ENCODE measurements at regions not wholly inside any gene's neighbourhood (a gene's known extent, or its start where the extent isn't known, plus 50 kb on each side); places are given as distances from the start of the nearest gene placed in this dataset.

GRCh38 chr12:74980510-74980909, 229.1 kb downstream of the KCNC2 start:
- no peak for TF ChIP-seq CTCF (IDR thresholded peaks at IDR 0.05; ENCODE audit: control extremely low read depth, extremely low read depth)
- no peak overlapping the region for H3K9ac ChIP-seq (ENCODE audit: insufficient read depth in 1 of 2, low read length in 2 of 2)
- DNase-seq (peak in 1 of 3 donors; percentile 9), ATAC-seq (ENCODE audit: insufficient read depth, low FRiP score) (no peak)
- 27 to 29% methylated on average over 4 of the region's 4 CpGs for WGBS, 2 donors
- no peak overlapping the region for H3K4me3 ChIP-seq
- H3K4me1 ChIP-seq (ENCODE audit: control insufficient read depth in 5 of 5, insufficient read depth in 5 of 5, low read length in 5 of 5): no peaks in the 10 kb centered on the region
- H3K27me3 ChIP-seq (ENCODE audit: control insufficient read depth in 3 of 3, insufficient read depth in 3 of 3, low read length in 2 of 3): no peaks in the 10 kb centered on the region
- no peak overlapping the region for H3K27ac ChIP-seq (ENCODE audit: low read depth in 1 of 2, low read length in 1 of 2)
- peaks cover 0 to 4% (median 0%) of the 10 kb centered on the region in 4 donors for H3K9me3 ChIP-seq (ENCODE audit: control insufficient read depth in 4 of 4, insufficient read depth in 3 of 4, low read length in 3 of 4)
- H3K36me3 ChIP-seq (ENCODE audit: control insufficient read depth in 4 of 4, insufficient read depth in 4 of 4, low read length in 4 of 4): no peaks in the 10 kb centered on the region

- H3K36me3 ChIP-seq (ENCODE audit: control insufficient read depth in 4 of 4, insufficient read depth in 4 of 4, low read length in 4 of 4): no peaks in the 10 kb centered on the region
- no peak overlapping the region for H3K9ac ChIP-seq (ENCODE audit: insufficient read depth in 1 of 2, low read length in 2 of 2)
- WGBS, 2 donors: 49 to 53% methylated on average over 1 of the region's 1 CpG
- H3K4me3 ChIP-seq: no peak overlapping the region
- no peaks in the 10 kb centered on the region for H3K4me1 ChIP-seq (ENCODE audit: control insufficient read depth in 5 of 5, insufficient read depth in 5 of 5, low read length in 5 of 5)
- H3K9me3 ChIP-seq (ENCODE audit: control insufficient read depth in 4 of 4, insufficient read depth in 3 of 4, low read length in 3 of 4): peaks cover 0 to 4% (median 0%) of the 10 kb centered on the region in 4 donors
- peak in 2 of 3 donors; percentile 6 to 20 for DNase-seq
- ATAC-seq (ENCODE audit: insufficient read depth, low FRiP score): no peak
- H3K27me3 ChIP-seq (ENCODE audit: control insufficient read depth in 3 of 3, insufficient read depth in 3 of 3, low read length in 2 of 3): no peaks in the 10 kb centered on the region
- no peak overlapping the region for H3K27ac ChIP-seq (ENCODE audit: low read depth in 1 of 2, low read length in 1 of 2)
- TF ChIP-seq CTCF (IDR thresholded peaks at IDR 0.05; ENCODE audit: control extremely low read depth, extremely low read depth): no peak
These were observed 228.1 kb downstream of the KCNC2 start for GRCh38 chr12:74981541-74981940.

GRCh38 chr12:74983917-74984316, 225.7 kb downstream of the KCNC2 start:
- WGBS, 2 donors: 71 to 88% methylated on average over 3 of the region's 3 CpGs
- no peak overlapping the region for H3K9ac ChIP-seq (ENCODE audit: insufficient read depth in 1 of 2, low read length in 2 of 2)
- H3K4me3 ChIP-seq: no peak overlapping the region
- no peak overlapping the region for H3K27ac ChIP-seq (ENCODE audit: low read depth in 1 of 2, low read length in 1 of 2)
- no peaks in the 10 kb centered on the region for H3K27me3 ChIP-seq (ENCODE audit: control insufficient read depth in 3 of 3, insufficient read depth in 3 of 3, low read length in 2 of 3)
- TF ChIP-seq CTCF (IDR thresholded peaks at IDR 0.05; ENCODE audit: control extremely low read depth, extremely low read depth): no peak
- peak in 1 of 3 donors; percentile 4 for DNase-seq
- ATAC-seq (ENCODE audit: insufficient read depth, low FRiP score): no peak
- no peaks in the 10 kb centered on the region for H3K4me1 ChIP-seq (ENCODE audit: control insufficient read depth in 5 of 5, insufficient read depth in 5 of 5, low read length in 5 of 5)
- peaks cover 0 to 4% (median 0%) of the 10 kb centered on the region in 4 donors for H3K9me3 ChIP-seq (ENCODE audit: control insufficient read depth in 4 of 4, insufficient read depth in 3 of 4, low read length in 3 of 4)
- no peaks in the 10 kb centered on the region for H3K36me3 ChIP-seq (ENCODE audit: control insufficient read depth in 4 of 4, insufficient read depth in 4 of 4, low read length in 4 of 4)

GRCh38 chr12:74984631-74985030, 225.0 kb downstream of the KCNC2 start:
- no peak for DNase-seq

More at GRCh38 chr12:74984631-74985030, 225.0 kb downstream of the KCNC2 start:
- Histone ChIP-seq H3K9me3 (ENCODE audit: control insufficient read depth in 4 of 4, insufficient read depth in 3 of 4, low read length in 3 of 4) (peaks cover 0 to 4% (median 0%) of the 10 kb centered on the region in 4 donors), H3K36me3 (ENCODE audit: control insufficient read depth in 4 of 4, insufficient read depth in 4 of 4, low read length in 4 of 4) (no peaks in the 10 kb centered on the region), H3K27me3 (ENCODE audit: control insufficient read depth in 3 of 3, insufficient read depth in 3 of 3, low read length in 2 of 3) (no peaks in the 10 kb centered on the region), H3K4me1 (ENCODE audit: control insufficient read depth in 5 of 5, insufficient read depth in 5 of 5, low read length in 5 of 5) (no peaks in the 10 kb centered on the region), H3K9ac (ENCODE audit: insufficient read depth in 1 of 2, low read length in 2 of 2) (no peak overlapping the region), H3K27ac (ENCODE audit: low read depth in 1 of 2, low read length in 1 of 2) (no peak overlapping the region), H3K4me3 (no peak overlapping the region)
- 67 to 74% methylated on average over 4 of the region's 4 CpGs for WGBS, 2 donors
- no peak for TF ChIP-seq CTCF (IDR thresholded peaks at IDR 0.05; ENCODE audit: control extremely low read depth, extremely low read depth)
- no peak for ATAC-seq (ENCODE audit: insufficient read depth, low FRiP score)

Measured in lung (tissue), 11 donors.